Bronchial epithelial cell (primary cell): ENCODE measurements at regions not wholly inside any gene's neighbourhood (a gene's known extent, or its start where the extent isn't known, plus 50 kb on each side); places are given as distances from the start of the nearest gene placed in this dataset.
A peak's percentile ranks its signal among the peaks of the same experiment; 100 is the strongest.

ENCODE experiments used
- DNase-seq: peaks from one replicate; pipeline ENCODE4 v3.0.0-alpha.2; 2010; ENCODE audit warnings: low read depth
- FAIRE-seq: peaks from 2 replicates; lab custom pipeline; 2011; peaks lifted over from hg19 to GRCh38; lab: Jason Lieb, UNC
- H3K27me3 ChIP-seq: 2 replicates; pipeline ENCODE4 v1.5.1; 2011; ENCODE audit warnings: low read length; ENCODE audit not compliant: control insufficient read depth, insufficient read depth
- H3K36me3 ChIP-seq: 2 replicates; pipeline ENCODE4 v1.5.1; 2011; ENCODE audit warnings: low read length; ENCODE audit not compliant: control insufficient read depth, insufficient read depth
- H3K4me3 ChIP-seq: 2 replicates; pipeline ENCODE4 v1.5.1; 2011; ENCODE audit warnings: mild to moderate bottlenecking, low read depth, low read length, control low read depth
- TF ChIP-seq, protein P1 (sequence below): IDR thresholded peaks from 2 replicates; pipeline ENCODE4 v1.5.1; 2011; ENCODE audit warnings: mild to moderate bottlenecking, moderate library complexity, low read length, control low read depth, inconsistent platforms; ENCODE audit not compliant: insufficient read depth, severe bottlenecking

DNA sequence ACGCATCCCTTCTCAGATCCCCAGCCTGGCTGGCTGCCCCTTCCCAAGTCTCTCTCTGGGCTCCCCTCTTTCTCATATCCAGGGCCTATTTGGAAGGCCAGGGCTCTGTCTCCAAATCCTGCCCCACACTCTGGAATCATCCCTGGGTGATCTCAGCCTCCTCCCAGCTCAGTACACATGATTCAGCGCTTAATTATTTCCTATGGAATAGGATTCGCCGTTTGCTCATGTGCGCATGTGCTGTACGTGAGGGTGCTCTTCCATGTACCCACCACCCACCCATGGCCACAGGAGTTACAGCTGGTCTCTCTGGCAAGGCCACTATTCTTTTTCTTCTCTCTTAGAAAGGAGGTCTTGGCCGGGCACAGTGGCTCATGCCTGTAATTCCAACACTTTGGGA lies 81.7 kb upstream of the FOXP4 start:
- no peak for FAIRE-seq
- peak; percentile 42 for DNase-seq

DNA sequence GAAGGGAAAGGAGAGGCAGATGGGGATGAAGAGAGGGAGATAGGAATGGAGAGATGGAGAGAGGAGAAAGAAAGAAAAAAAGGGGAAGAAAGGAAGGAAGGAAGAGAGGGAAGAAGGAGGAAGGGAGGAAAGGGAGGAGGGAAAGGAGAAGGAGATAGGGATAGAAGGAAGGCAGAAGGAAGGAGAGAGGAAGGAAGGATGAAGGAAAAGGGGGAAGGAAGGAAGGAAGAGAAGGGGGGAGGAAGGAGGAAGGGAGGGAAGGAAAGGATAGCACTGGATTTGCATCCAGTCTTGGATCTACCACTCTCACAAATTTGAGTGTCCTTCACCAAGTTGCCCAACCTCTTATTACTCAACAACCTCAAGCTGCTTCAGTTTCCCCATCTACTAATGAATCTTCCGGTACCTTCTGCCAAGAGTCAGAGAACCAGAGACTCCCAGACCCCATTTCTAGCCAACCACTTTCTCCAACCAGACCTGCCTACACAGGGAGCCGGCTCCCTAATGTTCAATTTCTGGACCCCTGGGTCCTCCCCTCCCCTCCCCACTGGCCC lies 79.7 kb upstream of the FOXP4 start:
- peak; percentile 10 for DNase-seq
- TF ChIP-seq, protein P1, sequence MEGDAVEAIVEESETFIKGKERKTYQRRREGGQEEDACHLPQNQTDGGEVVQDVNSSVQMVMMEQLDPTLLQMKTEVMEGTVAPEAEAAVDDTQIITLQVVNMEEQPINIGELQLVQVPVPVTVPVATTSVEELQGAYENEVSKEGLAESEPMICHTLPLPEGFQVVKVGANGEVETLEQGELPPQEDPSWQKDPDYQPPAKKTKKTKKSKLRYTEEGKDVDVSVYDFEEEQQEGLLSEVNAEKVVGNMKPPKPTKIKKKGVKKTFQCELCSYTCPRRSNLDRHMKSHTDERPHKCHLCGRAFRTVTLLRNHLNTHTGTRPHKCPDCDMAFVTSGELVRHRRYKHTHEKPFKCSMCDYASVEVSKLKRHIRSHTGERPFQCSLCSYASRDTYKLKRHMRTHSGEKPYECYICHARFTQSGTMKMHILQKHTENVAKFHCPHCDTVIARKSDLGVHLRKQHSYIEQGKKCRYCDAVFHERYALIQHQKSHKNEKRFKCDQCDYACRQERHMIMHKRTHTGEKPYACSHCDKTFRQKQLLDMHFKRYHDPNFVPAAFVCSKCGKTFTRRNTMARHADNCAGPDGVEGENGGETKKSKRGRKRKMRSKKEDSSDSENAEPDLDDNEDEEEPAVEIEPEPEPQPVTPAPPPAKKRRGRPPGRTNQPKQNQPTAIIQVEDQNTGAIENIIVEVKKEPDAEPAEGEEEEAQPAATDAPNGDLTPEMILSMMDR, result no peak
- no peak for FAIRE-seq

More for the DNA sequence above, 81.7 kb upstream of the FOXP4 start:
- no peaks in the 10 kb centered on the region for H3K36me3 ChIP-seq
- TF ChIP-seq, protein P1, result no peak
- no peak overlapping the region for H3K4me3 ChIP-seq
- peaks cover 5% of the 10 kb centered on the region for H3K27me3 ChIP-seq

DNA sequence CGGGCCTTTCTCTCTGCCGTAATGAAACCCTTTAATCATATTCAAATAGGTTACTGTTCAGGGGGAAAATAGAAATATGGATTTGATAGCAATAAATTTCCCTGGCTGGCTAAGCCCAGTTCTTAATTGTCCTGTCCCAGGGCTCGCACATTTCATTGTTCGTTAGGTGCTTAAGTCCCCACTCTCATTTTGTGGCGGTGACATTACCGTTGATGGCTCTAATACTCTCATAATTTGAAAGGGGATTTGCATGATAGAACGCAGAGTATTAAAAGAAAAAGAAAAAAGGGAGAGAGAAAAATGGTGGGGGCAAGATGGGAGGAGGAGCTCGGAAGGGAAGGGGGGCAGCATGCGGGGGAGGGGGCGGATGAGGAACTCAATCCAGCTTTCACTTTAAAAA lies 79.1 kb upstream of the FOXP4 start:
- Histone ChIP-seq H3K27me3 (peaks cover 16% of the 10 kb centered on the region), H3K4me3 (no peak overlapping the region), H3K36me3 (no peaks in the 10 kb centered on the region)
- FAIRE-seq (no peak), DNase-seq (no peak)
- TF ChIP-seq, protein P1, result no peak

More for the DNA sequence above, 79.7 kb upstream of the FOXP4 start:
- H3K4me3 ChIP-seq, result no peak overlapping the region
- peaks cover 11% of the 10 kb centered on the region for H3K27me3 ChIP-seq
- H3K36me3 ChIP-seq, result no peaks in the 10 kb centered on the region

DNA sequence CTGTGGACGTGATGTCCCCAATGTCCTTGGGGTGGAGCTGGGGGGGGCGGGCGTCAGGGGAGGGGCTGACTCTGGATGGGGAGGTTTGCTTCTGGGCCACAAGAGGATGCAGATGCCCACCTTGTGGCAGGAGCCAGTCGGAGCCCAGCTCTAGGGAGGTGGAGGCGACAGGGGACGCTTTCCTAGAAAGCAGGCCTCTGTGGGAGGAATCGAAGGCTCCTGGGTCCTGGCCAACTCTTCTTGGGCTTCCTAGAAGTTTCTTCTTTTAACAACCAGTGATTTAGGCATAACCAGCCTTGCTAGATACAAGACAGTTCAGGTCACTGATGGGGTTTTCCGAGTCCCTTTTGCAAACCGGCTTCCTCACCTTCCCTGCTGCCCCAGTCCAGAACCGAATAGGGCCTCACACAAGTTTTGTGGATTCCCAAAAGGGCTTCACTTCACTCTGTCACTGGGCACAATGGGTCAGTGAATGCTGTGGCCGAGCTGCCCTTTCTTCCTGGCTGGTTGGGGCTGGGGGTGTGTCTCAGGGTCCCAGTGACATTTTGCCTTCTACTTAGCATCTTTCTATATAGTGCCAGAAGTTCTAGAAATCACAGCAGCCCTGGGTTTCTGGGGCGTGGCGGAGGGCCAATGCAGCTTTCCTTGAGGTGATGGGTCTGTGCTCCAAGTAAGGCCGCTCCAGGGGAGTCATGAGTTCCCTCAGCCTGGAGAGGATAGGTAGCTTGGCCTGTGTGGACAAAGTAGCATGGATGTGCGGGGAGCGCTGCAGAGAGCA lies 78.4 kb upstream of the FOXP4 start:
- FAIRE-seq (no peak), DNase-seq (no peak)
- Histone ChIP-seq H3K36me3 (no peaks in the 10 kb centered on the region), H3K27me3 (peaks cover 15% of the 10 kb centered on the region), H3K4me3 (no peak overlapping the region)
- TF ChIP-seq, protein P1, result no peak

DNA sequence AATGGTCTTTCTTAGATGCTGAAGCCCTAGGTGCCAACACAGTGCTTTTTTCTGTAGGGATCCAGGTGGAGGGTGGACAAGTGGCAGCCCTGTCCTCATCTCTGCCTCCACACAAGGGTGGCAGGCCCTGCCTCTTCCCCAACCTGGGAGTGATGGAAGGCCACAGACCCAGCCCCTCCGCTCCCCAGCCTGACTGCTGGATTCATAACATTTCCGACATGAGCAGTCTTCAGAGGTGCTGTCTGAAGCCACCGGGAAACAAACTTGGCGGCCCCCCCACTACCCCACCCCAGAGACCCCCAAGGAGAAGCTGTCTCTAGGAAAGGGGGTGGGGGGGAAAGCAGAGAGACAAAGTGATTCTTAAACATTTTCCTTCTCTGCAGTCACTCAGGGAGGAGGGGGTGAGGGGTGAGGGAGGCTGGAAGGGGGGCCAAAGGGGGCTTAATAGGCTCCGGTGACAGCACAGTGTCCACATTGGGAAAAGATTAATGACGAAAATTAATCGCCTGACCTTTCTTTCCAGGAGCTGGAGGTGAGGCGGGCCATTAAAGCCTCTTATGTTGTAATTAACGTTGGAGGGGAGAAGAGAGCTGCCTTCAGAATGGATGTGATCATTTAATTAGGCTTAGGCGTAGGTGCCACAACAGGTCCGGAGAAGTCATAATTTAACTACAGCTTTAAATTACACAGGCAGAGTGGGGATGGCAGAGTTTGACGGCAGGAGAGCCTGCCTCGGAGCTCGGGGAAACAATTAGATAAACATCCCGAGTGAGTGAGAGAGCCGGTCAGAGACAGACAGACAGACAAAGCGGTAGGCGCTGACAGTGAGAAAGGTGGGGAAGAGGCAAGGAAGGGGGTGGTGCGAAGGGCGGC lies 76.8 kb upstream of the FOXP4 start:
- no peaks in the 10 kb centered on the region for H3K36me3 ChIP-seq
- DNase-seq (no peak), FAIRE-seq (no peak)
- TF ChIP-seq, protein P1, result no peak
- peaks cover 15% of the 10 kb centered on the region for H3K27me3 ChIP-seq
- H3K4me3 ChIP-seq, result no peak overlapping the region
